NCI-H1417 (cell line): ENCODE measurements at regions not wholly inside any gene's neighbourhood (a gene's known extent, or its start where the extent isn't known, plus 50 kb on each side); places are given as distances from the start of the nearest gene placed in this dataset.
A peak's percentile ranks its signal among the peaks of the same experiment; 100 is the strongest.
"Not testable (repeated sequence)": the region's sequence is repeated elsewhere in the genome, so short reads cannot be mapped to it uniquely, and the experiment has no call there.

Experiments used
- DNase-seq, 3 experiments: peaks; one replicate each; lab custom pipeline; 2025; lab: John Stamatoyannopoulos, UW

DNA sequence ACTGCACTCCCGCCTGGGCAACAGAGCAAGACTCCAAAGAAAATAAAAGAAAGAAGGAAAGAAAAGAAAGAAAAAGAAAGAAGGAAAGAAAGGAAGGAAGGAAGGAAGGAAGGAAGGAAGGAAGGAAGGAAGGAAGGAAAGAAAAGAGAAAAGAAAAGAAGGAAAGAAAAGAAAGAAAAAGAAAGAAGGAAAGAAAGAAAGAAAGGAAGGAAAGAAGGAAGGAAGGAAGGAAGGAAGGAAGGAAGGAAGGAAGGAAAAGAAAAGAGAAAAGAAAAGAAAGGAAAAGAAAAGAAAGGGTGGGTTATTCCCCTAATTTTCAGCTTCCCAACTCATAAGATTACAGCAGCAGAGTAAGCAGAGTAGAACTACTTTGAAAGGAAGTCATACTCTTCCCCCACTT is 64.4 kb downstream of the TMEM200C start:
- DNase-seq = not testable (repeated sequence)

DNA sequence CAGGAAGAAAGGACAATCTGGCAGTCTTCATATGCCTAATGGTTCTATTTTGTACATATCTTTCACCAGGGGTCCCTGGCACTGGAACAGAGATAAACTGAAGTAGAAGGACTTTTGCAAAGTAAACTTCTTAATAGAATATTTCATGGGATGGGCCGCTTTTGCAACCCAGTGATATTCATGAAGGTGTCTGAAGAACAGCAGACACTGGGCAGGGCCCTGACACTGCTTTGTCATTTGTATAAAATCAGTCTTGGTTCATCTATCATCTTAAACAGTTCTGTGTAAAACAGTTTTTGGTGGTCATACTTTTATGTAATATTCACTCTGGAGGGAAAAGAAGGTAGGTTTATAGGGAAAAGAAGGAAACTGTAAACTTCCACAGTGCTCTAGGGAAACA is 66.4 kb downstream of the TMEM200C start:
- no peak for DNase-seq

GRCh38 chr18:5825663-5826062 is 69.7 kb downstream of the TMEM200C start:
- DNase-seq = no peak

DNA sequence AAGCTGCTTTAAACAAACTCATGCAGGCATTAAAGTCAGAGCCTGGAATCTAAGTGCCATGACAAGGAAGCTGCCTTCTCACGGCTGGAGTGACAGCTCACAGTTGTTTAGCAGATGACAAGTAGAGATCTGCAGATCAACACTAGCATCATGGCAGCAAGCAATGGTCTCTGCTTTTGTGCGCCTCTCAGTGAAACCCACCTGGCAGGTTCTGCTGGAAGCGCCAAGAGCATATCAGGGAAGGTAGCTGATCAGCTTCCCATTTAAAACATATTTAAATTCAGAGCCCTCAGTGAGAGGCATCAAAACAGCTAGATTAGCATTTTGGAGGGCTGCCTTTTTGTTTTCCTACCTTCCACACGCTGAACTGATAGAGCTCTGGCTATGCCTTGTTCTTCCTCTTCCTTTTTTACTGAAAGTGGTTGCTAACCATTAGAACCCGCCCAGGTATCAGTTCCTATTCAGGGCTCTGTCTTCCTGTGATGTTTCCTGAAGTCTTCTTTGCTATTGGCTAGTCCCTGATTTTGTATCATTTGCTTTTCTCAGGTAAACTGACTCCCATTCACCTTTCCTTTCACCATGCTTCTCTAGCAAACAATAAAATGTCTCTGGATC is 70.8 kb downstream of the TMEM200C start:
- DNase-seq = no peak

DNA sequence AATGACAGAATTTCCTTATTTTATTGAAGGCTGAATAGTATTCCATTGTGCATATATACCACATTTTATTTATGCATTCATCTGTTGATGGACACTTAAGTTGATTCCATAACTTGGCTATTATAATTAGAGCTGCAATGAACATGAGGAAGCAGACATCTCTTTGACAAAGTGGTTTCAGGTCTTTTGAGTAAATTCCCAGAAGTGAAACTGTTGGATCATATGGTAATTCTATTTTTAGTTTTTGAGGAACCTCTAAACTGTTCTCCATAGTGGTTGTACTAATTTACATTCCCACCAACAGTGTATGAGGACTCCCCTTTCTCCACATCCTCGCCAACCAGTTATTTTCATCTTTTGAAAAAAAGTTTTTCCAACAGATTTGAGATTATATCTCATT is 77.5 kb downstream of the TMEM200C start:
- no peak for DNase-seq

- no peak for DNase-seq
Measured at GRCh38 chr18:5806860-5807259, 88.5 kb downstream of the TMEM200C start.

DNA sequence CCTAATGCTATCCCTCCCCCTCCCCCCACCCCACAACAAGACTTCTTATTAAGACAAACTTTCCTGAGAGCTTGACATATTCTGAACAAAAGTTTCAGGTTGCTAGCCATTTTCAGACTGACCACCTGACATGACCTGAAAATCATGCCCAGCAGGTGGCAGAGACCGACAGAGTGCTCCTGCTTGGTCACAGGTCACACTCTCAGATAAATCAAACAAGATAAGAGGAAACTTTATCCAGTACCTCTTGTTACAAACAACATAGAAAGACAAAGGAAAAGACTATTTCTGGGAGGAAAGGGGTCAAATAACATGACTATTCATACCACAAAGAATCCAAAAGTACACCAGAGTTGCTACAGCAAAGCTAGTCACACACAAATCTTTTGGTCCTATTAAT is 107.4 kb downstream of the TMEM200C start:
- DNase-seq = no peak

DNA sequence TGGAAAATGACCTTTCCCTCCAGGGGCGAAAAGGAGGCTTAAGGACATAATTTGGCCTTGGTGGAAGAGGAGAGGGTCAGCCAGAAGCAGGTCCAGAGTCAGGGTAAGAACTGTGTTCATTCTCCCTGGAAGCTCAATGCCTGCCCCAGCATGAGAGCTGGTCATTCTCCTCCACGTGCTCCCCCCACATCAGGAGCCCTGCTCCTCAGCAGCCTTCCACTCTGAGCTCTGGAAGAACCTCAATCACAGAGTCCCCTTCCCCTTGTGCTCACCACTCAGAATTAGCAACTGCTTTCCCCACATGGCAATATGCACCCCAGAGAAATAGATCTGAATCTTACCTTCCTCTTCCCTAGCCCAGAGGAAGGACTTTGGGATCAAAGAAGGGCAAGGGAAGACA is 115.4 kb downstream of the TMEM200C start:
- no peak for DNase-seq

- no peak for DNase-seq
Measured at GRCh38 chr18:5772306-5773105, 122.8 kb downstream of the TMEM200C start.

- DNase-seq = no peak
Measured at GRCh38 chr18:5771343-5771742, 124.0 kb downstream of the TMEM200C start.

- DNase-seq = no peak
Measured at GRCh38 chr18:5770176-5770575, 125.1 kb downstream of the TMEM200C start.

DNA sequence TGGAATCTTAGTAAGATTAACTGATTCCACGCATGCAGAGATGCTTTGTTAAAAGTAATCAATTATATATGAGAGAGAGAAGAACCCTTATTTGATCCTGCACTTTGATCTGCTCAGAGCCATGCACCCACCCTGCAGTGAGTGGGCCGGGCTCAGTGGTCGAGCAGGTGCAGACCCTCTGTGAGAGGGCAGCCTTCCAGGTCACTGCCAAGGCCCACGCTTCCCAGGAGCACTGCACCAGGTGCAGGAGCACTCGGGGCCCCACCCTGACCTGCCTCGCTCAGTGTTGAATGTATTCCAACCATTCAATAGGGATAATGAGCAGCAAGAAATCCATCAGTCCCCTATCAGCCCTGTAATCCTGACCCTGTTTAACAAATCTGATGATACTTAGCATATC is 126.9 kb downstream of the TMEM200C start:
- DNase-seq = no peak

- peak in 1 of 3 experiments; percentile 11 for DNase-seq
Measured at GRCh38 chr18:5759194-5759593, 136.1 kb downstream of the TMEM200C start.

DNA sequence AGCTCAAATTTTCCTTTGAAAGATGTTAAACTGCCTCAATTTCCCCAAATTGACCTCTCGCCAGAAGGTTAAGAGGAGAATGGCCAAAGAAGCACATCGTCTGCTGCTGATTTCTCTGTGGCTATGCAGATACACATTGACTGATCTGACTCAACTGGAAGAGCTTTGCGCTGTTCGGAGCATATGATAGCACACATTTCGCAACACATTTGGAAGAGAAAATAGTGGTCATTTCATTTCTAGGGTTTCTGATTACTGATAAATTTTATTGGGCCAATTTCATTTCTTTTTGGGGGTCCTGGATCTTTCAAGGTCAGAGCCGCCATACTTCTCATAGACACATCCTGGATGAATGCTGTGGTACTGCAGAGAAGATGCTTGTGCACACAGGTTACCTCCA is 138.5 kb downstream of the TMEM200C start:
- DNase-seq = no peak

DNA sequence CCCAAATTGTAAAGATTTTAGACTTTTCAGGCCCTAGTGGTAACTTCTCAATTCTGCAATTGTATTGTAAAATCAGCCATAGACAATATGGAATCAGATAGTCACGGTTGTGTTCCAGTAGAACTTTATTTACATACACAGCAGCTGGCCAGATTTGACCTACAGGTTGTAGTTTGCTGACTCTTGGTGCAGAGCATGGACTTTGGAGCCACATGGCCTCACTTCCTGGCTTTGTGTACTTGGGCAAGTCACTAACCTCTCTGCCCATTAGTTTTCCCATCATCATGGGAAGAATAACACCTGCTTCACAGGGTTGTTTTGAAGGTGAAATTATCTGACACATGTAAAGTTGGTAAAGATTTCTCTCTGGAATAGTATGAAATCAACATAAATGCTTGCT is 147.6 kb downstream of the TMEM200C start:
- DNase-seq = no peak

- DNase-seq = peak in 2 of 3 experiments; percentile 6 to 48
Measured at GRCh38 chr18:5746844-5747243, 148.5 kb downstream of the TMEM200C start.

GRCh38 chr18:5744659-5745058 is 150.7 kb downstream of the TMEM200C start:
- no peak for DNase-seq

GRCh38 chr18:5738526-5738925 is 156.8 kb downstream of the TMEM200C start:
- no peak for DNase-seq

DNA sequence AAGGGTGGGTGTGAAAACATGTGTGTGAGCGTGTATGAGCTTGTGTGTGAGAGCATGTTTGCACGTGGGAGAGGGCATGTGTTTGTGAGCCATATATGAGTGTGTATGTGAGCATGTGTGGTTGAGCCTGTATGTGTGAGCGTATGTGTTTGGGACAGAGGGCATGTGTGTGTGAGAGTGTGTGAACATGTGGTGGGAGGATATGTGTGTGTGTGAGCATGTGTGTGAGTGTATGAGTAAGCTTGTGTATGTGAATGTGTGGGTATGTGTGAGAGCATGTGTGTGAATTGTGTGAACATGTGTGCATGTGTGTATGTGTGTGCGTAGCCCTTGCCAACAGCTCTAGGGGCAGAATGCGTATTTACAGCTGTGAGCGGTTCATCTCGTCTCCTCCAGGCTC is 163.0 kb downstream of the TMEM200C start:
- DNase-seq = no peak

GRCh38 chr18:5729983-5730699 is 165.2 kb downstream of the TMEM200C start:
- DNase-seq = no peak

GRCh38 chr18:5728531-5728930 is 166.8 kb downstream of the TMEM200C start:
- DNase-seq = no peak

DNA sequence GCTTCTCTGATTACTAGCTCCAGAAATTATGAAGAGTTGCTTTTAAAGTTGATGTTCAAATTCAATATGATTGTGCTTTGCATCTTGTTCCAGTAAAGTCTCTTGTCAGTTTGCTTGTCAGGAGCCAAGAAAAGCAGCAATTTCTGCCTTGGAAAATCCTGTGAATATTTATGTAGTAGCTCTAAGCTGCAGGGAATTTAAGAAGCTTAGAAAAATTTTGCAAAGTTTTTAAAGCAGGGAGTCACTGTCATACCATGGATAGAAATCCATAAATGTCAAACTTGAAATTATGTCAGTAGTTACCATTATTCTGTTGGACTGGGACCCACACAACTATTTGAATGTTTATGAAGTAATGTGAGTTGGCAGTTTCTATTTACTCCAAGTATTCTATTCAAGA is 169.3 kb downstream of the TMEM200C start:
- DNase-seq = no peak

DNA sequence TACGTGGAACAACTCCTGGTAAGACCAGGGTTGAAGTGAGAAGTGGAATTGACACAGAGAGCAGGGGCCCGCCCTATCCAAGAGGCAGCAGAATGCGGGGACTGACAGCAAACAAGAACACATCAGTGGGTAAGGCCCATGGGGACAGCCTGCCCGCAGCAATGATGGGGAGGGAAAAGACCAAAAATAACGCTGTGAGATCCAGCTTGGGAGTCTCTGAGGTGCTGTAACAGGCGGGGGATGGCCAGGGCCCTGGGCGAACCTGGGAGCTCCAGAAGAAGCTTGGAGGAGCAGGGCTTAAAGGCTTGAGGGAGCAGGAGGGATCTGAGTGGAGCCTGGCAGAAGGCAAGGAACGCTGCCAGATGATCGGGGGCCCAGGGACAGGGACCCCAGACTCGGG is 173.4 kb downstream of the TMEM200C start:
- no peak for DNase-seq
